Left lung (tissue), 4 donors: ENCODE measurements at regions not wholly inside any gene's neighbourhood (a gene's known extent, or its start where the extent isn't known, plus 50 kb on each side); places are given as distances from the start of the nearest gene placed in this dataset.
A peak's percentile ranks its signal among the peaks of the same experiment; 100 is the strongest.

Experiments
- ATAC-seq: fragments of 200-7000 bp; cut with Tn5 transposase; one replicate; pipeline ENCODE4 v1.9.1; 2020; ENCODE audit warnings: moderate library complexity
- DNase-seq, 4 donors: peaks; one replicate each; pipeline ENCODE4 v3.0.0-alpha.2; 2013 to 2020
- H3K27ac ChIP-seq, 2 donors: fragments of 200-600 bp; sonication (generic) in 1 of 2; one replicate each; pipeline versions ENCODE4 v1.5.0 to v1.8.0; 2020 to 2021
- H3K27me3 ChIP-seq, 2 donors: fragments of 200-600 bp; sonication (generic) in 1 of 2; one replicate each; pipeline versions ENCODE4 v1.5.0 to v1.8.0; 2020 to 2021
- H3K36me3 ChIP-seq, 2 donors: fragments of 200-600 bp; sonication (generic) in 1 of 2; one replicate each; pipeline versions ENCODE4 v1.5.0 to v1.8.0; 2020 to 2021
- H3K4me1 ChIP-seq, 2 donors: fragments of 200-600 bp; one replicate each; pipeline ENCODE4 v1.8.0; 2021
- H3K4me3 ChIP-seq, 2 donors: fragments of 200-600 bp; sonication (generic) in 1 of 2; one replicate each; pipeline versions ENCODE4 v1.5.0 to v1.8.0; 2020 to 2021; ENCODE audit warnings: mild to moderate bottlenecking in 1 of 2
- H3K9me3 ChIP-seq, 2 donors: fragments of 200-600 bp; sonication (generic) in 1 of 2; one replicate each; pipeline versions ENCODE4 v1.5.0 to v1.8.0; 2020 to 2021
- CTCF ChIP-seq, 2 donors: fragments of 200-600 bp; sonication (generic) in 1 of 2; IDR thresholded peaks; one replicate each; pipeline versions ENCODE4 v1.5.0 to v1.8.0; 2021; ENCODE audit warnings: antibody characterized with exemption in 2 of 2
- intact Hi-C, 2 donors: fragments of 100-400 bp; cut with DNase I; formaldehyde crosslinking; loops; one replicate each; pipeline versions ENCODE4 v1.11.2 to v1.14.2; 2022
- donor health status: DM: no; HTN: yes; CAD: no.
- donor health status: DM: no; HTN: no; CAD: no.

- Histone ChIP-seq H3K4me1 (no peaks in the 10 kb centered on the region), H3K9me3 (no peaks in the 10 kb centered on the region), H3K27ac (no peak overlapping the region), H3K36me3 (no peaks in the 10 kb centered on the region), H3K27me3 (no peaks in the 10 kb centered on the region), H3K4me3 (no peak overlapping the region)
- ATAC-seq = no peak
- no peak for TF ChIP-seq CTCF (IDR thresholded peaks at IDR 0.05)
- intact Hi-C loops = no loop called here
- no peak for DNase-seq
These were observed 53.8 kb upstream of the FBN2 start for GRCh38 chr5:128591598-128592455.

GRCh38 chr5:128596071-128596470 is 58.0 kb upstream of the FBN2 start:
- H3K4me3 ChIP-seq = no peak overlapping the region
- H3K27ac ChIP-seq = no peak overlapping the region
- intact Hi-C loops = no loop called here
- H3K9me3 ChIP-seq = no peaks in the 10 kb centered on the region
- ATAC-seq (no peak), DNase-seq (peak in 1 of 4 donors; percentile 34)
- no peaks in the 10 kb centered on the region for H3K4me1 ChIP-seq
- H3K36me3 ChIP-seq = no peaks in the 10 kb centered on the region
- H3K27me3 ChIP-seq = no peaks in the 10 kb centered on the region
- TF ChIP-seq CTCF (IDR thresholded peaks at IDR 0.05) = no peak

DNA sequence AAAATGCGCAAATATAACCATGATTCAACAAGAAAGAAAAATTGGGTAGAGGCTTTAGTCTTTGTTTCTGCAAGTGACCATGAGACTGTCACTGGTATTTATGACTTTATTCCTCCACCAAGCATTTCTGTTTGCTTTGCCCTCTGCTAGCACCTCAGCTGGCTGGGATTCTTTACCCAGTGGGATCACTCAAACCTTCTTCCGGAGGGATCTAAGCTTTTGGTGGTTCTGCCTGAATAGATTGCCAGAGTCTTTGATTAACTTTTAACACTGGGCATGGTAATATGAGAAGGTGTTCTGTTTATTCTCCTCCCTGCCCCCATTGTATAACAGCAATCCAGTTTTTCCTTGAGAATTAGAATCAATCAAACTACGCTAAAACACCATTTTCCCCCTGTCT is 59.1 kb upstream of the FBN2 start:
- no peak overlapping the region for H3K27ac ChIP-seq
- intact Hi-C loops = no loop called here
- DNase-seq (no peak), ATAC-seq (no peak)
- no peaks in the 10 kb centered on the region for H3K4me1 ChIP-seq
- no peak for TF ChIP-seq CTCF (IDR thresholded peaks at IDR 0.05)
- no peak overlapping the region for H3K4me3 ChIP-seq
- no peaks in the 10 kb centered on the region for H3K9me3 ChIP-seq
- H3K27me3 ChIP-seq = no peaks in the 10 kb centered on the region
- H3K36me3 ChIP-seq = no peaks in the 10 kb centered on the region

DNA sequence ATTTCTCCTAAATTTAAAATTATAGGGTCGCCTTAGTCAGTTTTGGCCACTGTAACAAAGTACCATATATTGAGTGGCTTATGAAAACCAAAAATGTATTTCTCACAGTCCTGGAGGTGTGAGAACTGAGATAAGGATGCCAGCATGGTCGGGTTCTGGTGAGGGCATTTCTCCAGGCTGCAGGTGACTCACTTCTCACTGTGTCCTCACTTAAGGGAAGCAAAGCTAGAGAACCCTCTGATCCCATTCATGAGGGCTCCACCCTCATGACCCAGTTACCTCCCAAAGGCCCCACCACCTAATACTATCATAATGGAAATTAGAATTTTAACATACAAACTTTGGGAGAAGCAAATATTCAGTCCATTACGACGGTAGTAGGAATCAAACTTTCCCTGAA is 75.1 kb upstream of the FBN2 start:
- Histone ChIP-seq H3K9me3 (peaks cover 0 to 6% of the 10 kb centered on the region in 2 donors), H3K36me3 (no peaks in the 10 kb centered on the region), H3K4me1 (no peaks in the 10 kb centered on the region), H3K27ac (no peak overlapping the region), H3K4me3 (no peak overlapping the region), H3K27me3 (no peaks in the 10 kb centered on the region)
- intact Hi-C loops = no loop called here
- DNase-seq (no peak), ATAC-seq (no peak)
- TF ChIP-seq CTCF (IDR thresholded peaks at IDR 0.05) = no peak

GRCh38 chr5:128613766-128614165 is 75.7 kb upstream of the FBN2 start:
- H3K27me3 ChIP-seq = no peaks in the 10 kb centered on the region
- ATAC-seq (no peak), DNase-seq (no peak)
- H3K27ac ChIP-seq = no peak overlapping the region
- H3K4me1 ChIP-seq = no peaks in the 10 kb centered on the region
- no peaks in the 10 kb centered on the region for H3K9me3 ChIP-seq
- no peak for TF ChIP-seq CTCF (IDR thresholded peaks at IDR 0.05)
- no peaks in the 10 kb centered on the region for H3K36me3 ChIP-seq
- intact Hi-C loops = no loop called here
- no peak overlapping the region for H3K4me3 ChIP-seq
